ENCODE measurements at regions not wholly inside any gene's neighbourhood (a gene's known extent, or its start where the extent isn't known, plus 50 kb on each side); places are given as distances from the start of the nearest gene placed in this dataset.

- TF ChIP-seq CTCF (IDR thresholded peaks at IDR 0.05) (no peak), POLR2A (IDR thresholded peaks at IDR 0.05) (no peak)
Observed at GRCh38 chr9:108399851-108400250, 455.9 kb downstream of the ACTL7B start.

All from right lobe of liver (tissue), 4 donors.